Ramos (cell line): ENCODE measurements at regions not wholly inside any gene's neighbourhood (a gene's known extent, or its start where the extent isn't known, plus 50 kb on each side); places are given as distances from the start of the nearest gene placed in this dataset.

Experiments used
- in situ Hi-C: fragments of 300-500 bp; cut with MboI; formaldehyde crosslinking; loops from one replicate; pipeline ENCODE4 v1.14.3; 2022; ENCODE audit warnings: low sequenced_read_pairs; ENCODE audit not compliant: unreplicated experiment

- in situ Hi-C loops = no loop called here
Observed at GRCh38 chr16:54813778-54814177, 116.9 kb upstream of the IRX5 start.

GRCh38 chr16:54812229-54812628, 118.4 kb upstream of the IRX5 start:
- in situ Hi-C loops = no loop called here

GRCh38 chr16:54808890-54809289, 121.8 kb upstream of the IRX5 start:
- in situ Hi-C loops = no loop called here

- in situ Hi-C loops = no loop called here
Observed at GRCh38 chr16:54806881-54807360, 123.7 kb upstream of the IRX5 start.

GRCh38 chr16:54806378-54806777, 124.3 kb upstream of the IRX5 start:
- in situ Hi-C loops = no loop called here

GRCh38 chr16:54805648-54806047, 125.0 kb upstream of the IRX5 start:
- in situ Hi-C loops = no loop called here

- in situ Hi-C loops = no loop called here
Observed at GRCh38 chr16:54801057-54801844, 129.4 kb upstream of the IRX5 start.

GRCh38 chr16:54798267-54798666, 132.4 kb upstream of the IRX5 start:
- in situ Hi-C loops = no loop called here

- in situ Hi-C loops = no loop called here
Observed at GRCh38 chr16:54796211-54796610, 134.5 kb upstream of the IRX5 start.

- in situ Hi-C loops = no loop called here
Observed at GRCh38 chr16:54792811-54793210, 137.9 kb upstream of the IRX5 start.

GRCh38 chr16:54787045-54787444, 143.6 kb upstream of the IRX5 start:
- in situ Hi-C loops = no loop called here

GRCh38 chr16:54783980-54784379, 146.7 kb upstream of the IRX5 start:
- in situ Hi-C loops = no loop called here

- in situ Hi-C loops = no loop called here
Observed at GRCh38 chr16:54783226-54783625, 147.4 kb upstream of the IRX5 start.

GRCh38 chr16:54780266-54780665, 150.4 kb upstream of the IRX5 start:
- in situ Hi-C loops = no loop called here

- in situ Hi-C loops = no loop called here
Observed at GRCh38 chr16:54779549-54779948, 151.1 kb upstream of the IRX5 start.

- in situ Hi-C loops = no loop called here
Observed at GRCh38 chr16:54774768-54775167, 155.9 kb upstream of the IRX5 start.

- in situ Hi-C loops = no loop called here
Observed at GRCh38 chr16:54772400-54772799, 158.3 kb upstream of the IRX5 start.

GRCh38 chr16:54766355-54766754, 164.3 kb upstream of the IRX5 start:
- in situ Hi-C loops = no loop called here

GRCh38 chr16:54750249-54750648, 180.4 kb upstream of the IRX5 start:
- in situ Hi-C loops = no loop called here

- in situ Hi-C loops = no loop called here
Observed at GRCh38 chr16:54748611-54749190, 182.0 kb upstream of the IRX5 start.

- in situ Hi-C loops = no loop called here
Observed at GRCh38 chr16:54746596-54746995, 184.1 kb upstream of the IRX5 start.

GRCh38 chr16:54744998-54745397, 185.7 kb upstream of the IRX5 start:
- in situ Hi-C loops = no loop called here
